IPS-20b (cell line): ENCODE measurements at regions not wholly inside any gene's neighbourhood (a gene's known extent, or its start where the extent isn't known, plus 50 kb on each side); places are given as distances from the start of the nearest gene placed in this dataset.

Source experiments
- H3K27ac ChIP-seq: one replicate; pipeline ENCODE4 v1.5.1; 2013; ENCODE audit warnings: low read length
- H3K27me3 ChIP-seq: 2 replicates; pipeline ENCODE4 v1.6.1; 2013; ENCODE audit warnings: mild to moderate bottlenecking, low read length, inconsistent platforms; ENCODE audit not compliant: insufficient read depth
- H3K36me3 ChIP-seq: 2 replicates; pipeline ENCODE4 v1.6.1; 2013; ENCODE audit warnings: low read depth, mild to moderate bottlenecking, inconsistent platforms, low read length, moderate library complexity; ENCODE audit not compliant: insufficient read depth
- H3K4me1 ChIP-seq: 2 replicates; pipeline ENCODE4 v1.6.1; 2013; ENCODE audit warnings: mild to moderate bottlenecking, control low read depth, inconsistent platforms, low read length, moderate library complexity; ENCODE audit not compliant: insufficient read depth
- H3K4me3 ChIP-seq: 2 replicates; pipeline ENCODE4 v1.5.1; 2013; ENCODE audit warnings: mild to moderate bottlenecking, low read length, inconsistent platforms
- H3K9ac ChIP-seq: 2 replicates; pipeline ENCODE4 v1.6.1; 2013; ENCODE audit warnings: low read depth, mild to moderate bottlenecking, inconsistent platforms, low read length, moderate library complexity
- H3K9me3 ChIP-seq: 2 replicates; pipeline ENCODE4 v1.6.1; 2013; ENCODE audit warnings: mild to moderate bottlenecking, low read depth, low read length, inconsistent platforms; ENCODE audit not compliant: insufficient read depth

- no peaks in the 10 kb centered on the region for H3K9me3 ChIP-seq
- no peaks in the 10 kb centered on the region for H3K27me3 ChIP-seq
- H3K27ac ChIP-seq: no peak overlapping the region
- H3K4me1 ChIP-seq: no peaks in the 10 kb centered on the region
- H3K4me3 ChIP-seq: no peak overlapping the region
- H3K9ac ChIP-seq: no peak overlapping the region
- H3K36me3 ChIP-seq: no peaks in the 10 kb centered on the region
These were observed 442.3 kb downstream of the HAO1 start for GRCh38 chr20:7497985-7498384.

GRCh38 chr20:7499201-7499600 is 441.1 kb downstream of the HAO1 start:
- no peak overlapping the region for H3K27ac ChIP-seq
- no peaks in the 10 kb centered on the region for H3K36me3 ChIP-seq
- no peaks in the 10 kb centered on the region for H3K4me1 ChIP-seq
- H3K9ac ChIP-seq: no peak overlapping the region
- no peaks in the 10 kb centered on the region for H3K9me3 ChIP-seq
- no peak overlapping the region for H3K4me3 ChIP-seq
- no peaks in the 10 kb centered on the region for H3K27me3 ChIP-seq

GRCh38 chr20:7500231-7500663 is 440.0 kb downstream of the HAO1 start:
- Histone ChIP-seq H3K27ac (no peak overlapping the region), H3K4me1 (no peaks in the 10 kb centered on the region), H3K4me3 (no peak overlapping the region), H3K36me3 (no peaks in the 10 kb centered on the region), H3K9me3 (no peaks in the 10 kb centered on the region), H3K9ac (no peak overlapping the region), H3K27me3 (no peaks in the 10 kb centered on the region)

- no peak overlapping the region for H3K4me3 ChIP-seq
- no peaks in the 10 kb centered on the region for H3K9me3 ChIP-seq
- H3K27ac ChIP-seq: no peak overlapping the region
- no peak overlapping the region for H3K9ac ChIP-seq
- H3K4me1 ChIP-seq: no peaks in the 10 kb centered on the region
- no peaks in the 10 kb centered on the region for H3K36me3 ChIP-seq
- no peaks in the 10 kb centered on the region for H3K27me3 ChIP-seq
These were observed 436.8 kb downstream of the HAO1 start for GRCh38 chr20:7503501-7503900.

- H3K9me3 ChIP-seq: no peaks in the 10 kb centered on the region
- H3K4me3 ChIP-seq: no peak overlapping the region
- H3K27ac ChIP-seq: no peak overlapping the region
- H3K27me3 ChIP-seq: no peaks in the 10 kb centered on the region
- no peaks in the 10 kb centered on the region for H3K36me3 ChIP-seq
- H3K9ac ChIP-seq: no peak overlapping the region
- H3K4me1 ChIP-seq: no peaks in the 10 kb centered on the region
These were observed 435.0 kb downstream of the HAO1 start for GRCh38 chr20:7505152-7505834.

- H3K4me3 ChIP-seq: no peak overlapping the region
- no peaks in the 10 kb centered on the region for H3K9me3 ChIP-seq
- no peaks in the 10 kb centered on the region for H3K36me3 ChIP-seq
- no peaks in the 10 kb centered on the region for H3K27me3 ChIP-seq
- H3K4me1 ChIP-seq: no peaks in the 10 kb centered on the region
- H3K27ac ChIP-seq: no peak overlapping the region
- H3K9ac ChIP-seq: no peak overlapping the region
These were observed 434.4 kb downstream of the HAO1 start for GRCh38 chr20:7505835-7506221.

GRCh38 chr20:7516621-7517111 is 423.6 kb downstream of the HAO1 start:
- Histone ChIP-seq H3K27ac (no peak overlapping the region), H3K4me1 (no peaks in the 10 kb centered on the region), H3K9me3 (no peaks in the 10 kb centered on the region), H3K4me3 (no peak overlapping the region), H3K36me3 (no peaks in the 10 kb centered on the region), H3K9ac (no peak overlapping the region), H3K27me3 (no peaks in the 10 kb centered on the region)

- Histone ChIP-seq H3K4me3 (no peak overlapping the region), H3K36me3 (no peaks in the 10 kb centered on the region), H3K9me3 (no peaks in the 10 kb centered on the region), H3K4me1 (no peaks in the 10 kb centered on the region), H3K9ac (no peak overlapping the region), H3K27me3 (no peaks in the 10 kb centered on the region), H3K27ac (no peak overlapping the region)
These were observed 419.9 kb downstream of the HAO1 start for GRCh38 chr20:7520361-7520760.

- Histone ChIP-seq H3K27ac (no peak overlapping the region), H3K27me3 (no peaks in the 10 kb centered on the region), H3K36me3 (no peaks in the 10 kb centered on the region), H3K4me1 (no peaks in the 10 kb centered on the region), H3K4me3 (no peak overlapping the region), H3K9me3 (no peaks in the 10 kb centered on the region), H3K9ac (no peak overlapping the region)
These were observed 417.0 kb downstream of the HAO1 start for GRCh38 chr20:7523288-7523687.

GRCh38 chr20:7540018-7540417 is 400.2 kb downstream of the HAO1 start:
- H3K9me3 ChIP-seq: no peaks in the 10 kb centered on the region
- H3K4me3 ChIP-seq: no peak overlapping the region
- H3K27me3 ChIP-seq: no peaks in the 10 kb centered on the region
- H3K36me3 ChIP-seq: no peaks in the 10 kb centered on the region
- no peaks in the 10 kb centered on the region for H3K4me1 ChIP-seq
- H3K9ac ChIP-seq: no peak overlapping the region
- H3K27ac ChIP-seq: no peak overlapping the region

- Histone ChIP-seq H3K9me3 (no peaks in the 10 kb centered on the region), H3K4me3 (no peak overlapping the region), H3K9ac (no peak overlapping the region), H3K4me1 (no peaks in the 10 kb centered on the region), H3K27ac (no peak overlapping the region), H3K36me3 (no peaks in the 10 kb centered on the region), H3K27me3 (no peaks in the 10 kb centered on the region)
These were observed 399.3 kb downstream of the HAO1 start for GRCh38 chr20:7540923-7541322.

- Histone ChIP-seq H3K9ac (no peak overlapping the region), H3K4me1 (no peaks in the 10 kb centered on the region), H3K27me3 (no peaks in the 10 kb centered on the region), H3K9me3 (no peaks in the 10 kb centered on the region), H3K36me3 (no peaks in the 10 kb centered on the region), H3K27ac (no peak overlapping the region), H3K4me3 (no peak overlapping the region)
These were observed 369.2 kb downstream of the HAO1 start for GRCh38 chr20:7571101-7571500.
